GM10266 (cell line): ENCODE measurements at regions not wholly inside any gene's neighbourhood (a gene's known extent, or its start where the extent isn't known, plus 50 kb on each side); places are given as distances from the start of the nearest gene placed in this dataset.
A peak's percentile ranks its signal among the peaks of the same experiment; 100 is the strongest.
"Not testable (repeated sequence)": the region's sequence is repeated elsewhere in the genome, so short reads cannot be mapped to it uniquely, and the experiment has no call there.

Source experiments
- DNase-seq: peaks from one replicate; pipeline ENCODE4 v3.0.0; 2012; ENCODE audit errors: extremely low spot score
- TF ChIP-seq, protein P1 (sequence below): IDR thresholded peaks from 2 replicates; pipeline ENCODE4 v1.5.1; 2012; ENCODE audit warnings: mild to moderate bottlenecking, low read depth; ENCODE audit not compliant: control insufficient read depth, insufficient read depth; ENCODE audit errors: missing control alignments

DNA sequence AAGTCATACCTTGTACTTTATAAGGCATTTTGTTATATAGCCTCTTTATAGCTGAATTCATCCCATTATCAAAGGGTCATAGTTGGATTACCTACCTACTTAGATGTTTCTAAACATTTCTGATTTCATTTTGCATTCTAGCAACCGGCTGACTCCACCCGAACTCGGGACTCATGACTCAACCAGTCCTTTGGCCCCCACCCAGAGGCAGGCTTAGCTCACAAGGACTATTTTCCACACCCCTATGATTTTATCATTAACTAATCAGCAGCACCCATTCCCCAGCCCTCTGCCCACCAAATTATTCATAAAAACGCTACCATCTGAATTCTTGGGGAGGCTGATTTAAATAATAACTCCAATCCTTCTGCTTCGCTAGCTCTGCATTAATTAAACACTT is 79.9 kb upstream of the EGFL6 start:
- no peak for DNase-seq
- TF ChIP-seq, protein P1, sequence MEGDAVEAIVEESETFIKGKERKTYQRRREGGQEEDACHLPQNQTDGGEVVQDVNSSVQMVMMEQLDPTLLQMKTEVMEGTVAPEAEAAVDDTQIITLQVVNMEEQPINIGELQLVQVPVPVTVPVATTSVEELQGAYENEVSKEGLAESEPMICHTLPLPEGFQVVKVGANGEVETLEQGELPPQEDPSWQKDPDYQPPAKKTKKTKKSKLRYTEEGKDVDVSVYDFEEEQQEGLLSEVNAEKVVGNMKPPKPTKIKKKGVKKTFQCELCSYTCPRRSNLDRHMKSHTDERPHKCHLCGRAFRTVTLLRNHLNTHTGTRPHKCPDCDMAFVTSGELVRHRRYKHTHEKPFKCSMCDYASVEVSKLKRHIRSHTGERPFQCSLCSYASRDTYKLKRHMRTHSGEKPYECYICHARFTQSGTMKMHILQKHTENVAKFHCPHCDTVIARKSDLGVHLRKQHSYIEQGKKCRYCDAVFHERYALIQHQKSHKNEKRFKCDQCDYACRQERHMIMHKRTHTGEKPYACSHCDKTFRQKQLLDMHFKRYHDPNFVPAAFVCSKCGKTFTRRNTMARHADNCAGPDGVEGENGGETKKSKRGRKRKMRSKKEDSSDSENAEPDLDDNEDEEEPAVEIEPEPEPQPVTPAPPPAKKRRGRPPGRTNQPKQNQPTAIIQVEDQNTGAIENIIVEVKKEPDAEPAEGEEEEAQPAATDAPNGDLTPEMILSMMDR = no peak

DNA sequence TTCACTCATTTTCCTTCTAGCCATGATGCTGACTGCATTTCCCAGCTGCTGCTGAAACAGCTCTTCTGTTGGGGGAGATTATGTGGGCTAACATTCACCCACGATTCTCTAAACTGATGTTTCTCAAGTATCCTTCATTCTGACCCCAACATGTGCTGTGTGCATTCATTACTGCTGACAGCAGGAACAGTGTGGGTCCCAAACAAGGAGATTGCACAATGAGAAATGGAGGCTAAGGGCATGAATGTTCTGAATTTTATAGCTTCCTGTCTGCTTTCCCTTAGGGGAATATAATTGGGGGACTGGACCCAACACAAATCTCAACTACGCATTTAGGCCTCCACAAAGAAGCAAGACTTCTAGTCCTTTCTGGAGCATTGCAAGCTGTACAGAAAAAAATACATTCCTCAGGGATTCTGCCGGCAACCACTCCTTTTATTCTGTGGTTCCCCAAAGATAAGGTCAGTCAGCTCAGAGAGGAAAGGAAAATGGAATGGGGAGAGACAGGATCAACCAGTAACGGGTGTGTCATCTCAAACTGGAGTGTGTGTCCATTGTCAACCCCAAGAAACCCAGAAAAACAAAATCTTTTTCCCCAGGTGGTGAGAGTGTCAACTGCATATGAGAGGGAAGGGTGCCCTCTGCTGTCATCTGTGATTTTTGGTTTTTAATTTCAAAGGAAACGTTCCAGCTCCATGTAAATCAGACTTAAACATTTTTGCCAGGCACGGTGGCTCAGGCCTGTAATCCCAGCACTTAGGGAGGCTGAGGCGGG is 81.5 kb upstream of the EGFL6 start:
- DNase-seq = peak; percentile 20
- TF ChIP-seq, protein P1 = peak; percentile 47

DNA sequence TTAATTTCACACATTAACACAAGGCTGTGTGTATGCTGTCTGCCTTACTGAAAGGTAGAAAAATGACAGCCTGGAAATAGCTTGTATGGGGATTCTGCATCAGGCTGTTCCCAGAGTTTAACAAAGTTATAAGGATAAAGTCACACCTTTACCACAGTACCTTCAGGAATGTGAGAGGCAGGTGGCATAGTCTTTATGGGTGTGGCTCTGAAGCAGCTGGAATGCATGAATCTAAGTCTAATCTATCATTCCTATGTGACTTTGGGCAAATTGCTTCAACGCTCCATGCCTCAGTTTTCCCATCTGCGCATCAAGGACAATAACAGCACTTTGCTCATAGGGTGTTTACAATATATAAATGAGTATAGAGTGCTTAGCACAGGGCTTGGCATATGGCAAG is 84.2 kb upstream of the EGFL6 start:
- TF ChIP-seq, protein P1 = no peak
- DNase-seq = no peak

DNA sequence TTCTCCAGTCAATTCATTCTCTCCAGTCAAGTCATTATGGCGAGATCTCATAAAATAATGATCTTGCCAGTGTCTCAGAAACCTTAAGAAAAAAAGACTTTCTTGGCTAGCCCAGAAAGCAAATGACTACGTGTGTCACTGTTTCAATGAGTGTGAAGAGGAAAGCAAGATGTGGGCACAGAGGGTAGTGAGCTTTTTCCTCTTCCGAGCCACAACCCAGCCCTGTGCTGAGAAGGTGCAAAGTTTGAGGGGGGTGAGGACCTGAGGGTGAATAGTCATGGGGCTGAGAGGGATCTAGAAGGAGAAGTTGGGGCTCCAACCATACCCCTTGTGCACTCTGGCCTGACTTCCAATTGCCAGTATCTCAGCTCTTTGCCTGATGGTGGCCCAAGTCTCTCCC is 85.6 kb upstream of the EGFL6 start:
- DNase-seq = no peak
- TF ChIP-seq, protein P1 = no peak

DNA sequence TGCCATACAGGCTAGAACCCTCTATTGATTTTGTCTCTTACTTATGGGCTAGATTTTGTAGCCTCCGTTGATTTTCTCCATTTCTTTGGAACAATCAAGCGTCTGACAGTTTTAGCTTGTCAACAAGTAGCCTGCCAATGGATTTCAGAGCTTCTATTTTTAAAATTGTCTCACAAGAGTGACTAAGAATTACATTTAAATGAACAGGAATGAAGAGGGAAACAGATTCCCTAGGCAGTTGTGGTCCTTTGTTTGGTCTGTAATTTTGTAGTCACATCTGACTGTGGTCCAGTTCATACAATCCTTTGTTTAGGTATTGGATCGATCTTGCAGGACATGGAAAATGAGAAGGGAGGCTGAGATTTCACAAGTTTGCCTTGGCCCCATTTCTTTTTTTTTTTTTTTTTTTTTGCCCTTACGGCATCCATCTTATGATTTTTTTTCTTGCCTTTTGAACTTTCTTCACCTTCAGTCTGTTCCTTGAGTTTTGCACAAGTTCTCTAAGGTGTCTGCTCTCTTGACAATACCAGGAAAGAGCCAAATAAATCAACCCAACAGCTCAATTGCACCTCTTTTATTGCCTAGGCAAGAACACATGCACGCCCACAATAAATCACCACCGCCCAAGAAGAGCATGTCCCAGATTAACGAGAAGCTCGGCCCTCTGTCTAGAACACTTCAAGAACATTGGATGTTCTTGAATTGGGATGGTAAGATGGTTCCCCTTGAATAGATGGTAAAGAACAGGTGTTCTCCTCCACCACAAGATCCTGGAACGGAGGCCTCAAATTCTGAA is 86.5 kb upstream of the EGFL6 start:
- DNase-seq = no peak
- TF ChIP-seq, protein P1 = no peak

DNA sequence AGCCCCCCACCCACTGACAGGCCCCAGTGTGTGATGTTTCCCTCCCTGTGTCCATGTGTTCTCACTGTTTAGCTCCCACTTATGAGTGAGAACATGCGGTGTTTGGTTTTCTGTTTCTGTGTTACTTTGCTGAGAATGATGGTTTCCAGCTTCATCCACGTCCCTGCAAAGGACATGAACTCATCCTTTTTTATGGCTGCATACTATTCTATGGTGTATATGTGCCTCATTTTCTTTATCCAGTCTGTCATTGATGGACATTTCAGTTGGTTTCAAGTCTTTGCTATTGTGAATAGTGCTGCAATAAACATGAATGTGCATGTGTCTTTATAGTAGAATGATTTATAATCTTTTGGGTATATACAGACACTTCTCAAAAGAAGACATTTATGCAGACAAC is 88.6 kb upstream of the EGFL6 start:
- DNase-seq = not testable (repeated sequence)

DNA sequence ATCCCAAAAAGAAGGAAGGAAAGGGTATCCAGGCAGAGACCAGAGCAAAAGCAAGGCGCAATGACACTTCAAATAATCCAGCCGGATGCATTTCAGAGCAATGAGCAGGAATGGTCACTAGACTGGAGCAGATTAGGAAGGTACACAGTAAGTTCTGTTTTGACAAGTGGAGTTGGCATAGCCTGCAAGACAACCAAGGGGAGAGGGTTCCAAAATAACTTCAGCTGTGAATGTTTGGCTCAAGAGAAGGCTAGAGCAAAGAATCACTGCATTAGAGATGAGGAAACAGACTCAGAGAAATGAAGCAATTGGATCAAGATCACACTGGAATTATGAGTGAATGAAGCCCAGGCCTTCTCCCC is 90.0 kb upstream of the EGFL6 start:
- no peak for DNase-seq
- TF ChIP-seq, protein P1 = no peak
